GM10248 (cell line): ENCODE measurements at regions not wholly inside any gene's neighbourhood (a gene's known extent, or its start where the extent isn't known, plus 50 kb on each side); places are given as distances from the start of the nearest gene placed in this dataset.
"Not testable (repeated sequence)": the region's sequence is repeated elsewhere in the genome, so short reads cannot be mapped to it uniquely, and the experiment has no call there.

Source experiments
- CTCF ChIA-PET: fragments of 300-600 bp; sonication (Branson Sonifier 250); formaldehyde crosslinking; extraction: SDS; loops from one replicate; lab custom pipeline; 2021; ENCODE audit warnings: antibody characterized with exemption; lab: Yijun Ruan, JAX
- POLR2A ChIA-PET: fragments of 350-650 bp; sonication (Branson Sonifier 250); formaldehyde crosslinking; extraction: SDS; loops from one replicate; lab custom pipeline; 2020; ENCODE audit warnings: antibody characterized with exemption; lab: Yijun Ruan, JAX
- DNase-seq: peaks from one replicate; pipeline ENCODE4 v3.0.0; 2012; ENCODE audit errors: extremely low spot score
- CTCF ChIP-seq: IDR thresholded peaks from 2 replicates; pipeline ENCODE4 v1.5.1; 2012; ENCODE audit warnings: mild to moderate bottlenecking, low read depth; ENCODE audit errors: extremely low read depth, missing control alignments, control extremely low read depth

- ChIA-PET CTCF (interaction anchor here (1.8 to 3.4 kb wide), 3 partner anchors 26 to 92 kb away, joined by 5 to 10 read pairs (median 5); partner anchors contain the start of gene THBD), POLR2A (no interaction called here)
- TF ChIP-seq CTCF, result no peak
- DNase-seq, result peak; percentile 61
Observed at GRCh38 chr20:23142162-23143050, 56.3 kb upstream of the CD93 start.

- POLR2A ChIA-PET, result no interaction called here
- TF ChIP-seq CTCF, result no peak
- CTCF ChIA-PET, result interaction anchor here (1.0 to 3.4 kb wide), 3 partner anchors 29 to 93 kb away, joined by 3 to 10 read pairs (median 5); partner anchors contain the start of gene THBD
- no peak for DNase-seq
Observed at GRCh38 chr20:23141450-23142161, 55.5 kb upstream of the CD93 start.

DNA sequence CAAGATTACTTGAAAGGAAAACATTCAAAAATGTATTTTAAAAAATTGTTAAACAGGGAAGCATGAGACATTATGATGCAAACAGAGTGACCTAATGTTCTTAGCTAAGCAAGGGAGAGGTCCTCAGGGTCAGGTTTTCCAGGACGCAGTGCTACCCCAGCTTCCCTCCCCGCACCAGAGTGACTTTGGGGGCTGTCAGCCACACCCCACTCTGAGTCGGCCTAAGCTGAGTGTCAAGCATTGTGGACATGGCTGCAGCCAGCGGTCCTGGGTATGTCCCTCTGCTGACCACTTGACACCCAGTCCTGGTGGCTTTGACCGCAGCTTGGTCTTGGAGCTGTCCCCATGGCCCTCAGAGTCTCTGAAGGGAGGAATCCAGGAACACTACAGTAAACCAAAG lies 54.9 kb upstream of the CD93 start:
- ChIA-PET CTCF (interaction anchor here (1.0 to 3.4 kb wide), 2 partner anchors 28 to 90 kb away, joined by 3 to 10 read pairs; partner anchors contain the start of gene THBD), POLR2A (no interaction called here)
- no peak for TF ChIP-seq CTCF
- no peak for DNase-seq

DNA sequence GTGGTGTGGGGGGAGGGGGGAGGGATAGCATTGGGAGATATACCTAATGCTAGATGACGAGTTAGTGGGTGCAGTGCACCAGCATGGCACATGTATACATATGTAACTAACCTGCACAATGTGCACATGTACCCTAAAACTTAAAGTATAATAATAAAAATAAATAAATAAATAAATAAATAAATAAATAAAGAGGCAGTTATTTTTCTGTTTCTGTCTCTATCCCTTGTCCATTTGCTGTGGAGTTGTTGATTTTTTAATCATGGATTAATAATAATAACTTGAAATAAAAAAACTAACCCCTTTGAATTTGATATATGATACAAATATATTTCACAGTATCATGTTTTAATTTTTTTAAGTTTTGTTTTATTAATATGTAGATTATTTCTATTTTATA lies 53.9 kb upstream of the CD93 start:
- POLR2A ChIA-PET, DNase-seq: not testable (repeated sequence)
- CTCF ChIA-PET, result interaction anchor here (3.4 kb wide), 1 partner anchor 89 kb away, joined by 10 read pairs; the partner anchor contains the start of gene THBD

DNA sequence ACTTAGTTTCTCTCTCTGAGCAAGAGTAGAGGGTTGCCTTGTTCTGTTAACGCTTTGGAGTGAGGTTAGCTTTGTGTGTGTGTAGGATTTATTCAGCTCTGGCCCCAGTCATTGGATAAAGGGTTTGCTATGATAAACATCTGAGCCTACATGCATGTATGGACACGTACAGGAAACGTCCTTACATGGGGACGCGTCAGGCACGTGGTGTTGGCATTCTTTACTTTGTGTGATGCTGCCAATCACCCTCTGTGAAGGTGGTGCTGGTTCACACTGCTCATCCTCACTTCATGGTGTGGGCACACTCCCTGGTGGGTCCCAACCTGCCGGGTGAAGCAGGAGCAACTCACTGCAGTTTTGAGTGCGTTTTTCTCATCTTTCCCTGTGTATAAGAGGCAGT lies 53.4 kb upstream of the CD93 start:
- no peak for TF ChIP-seq CTCF
- DNase-seq, result no peak
- ChIA-PET POLR2A (no interaction called here), CTCF (no interaction called here)

DNA sequence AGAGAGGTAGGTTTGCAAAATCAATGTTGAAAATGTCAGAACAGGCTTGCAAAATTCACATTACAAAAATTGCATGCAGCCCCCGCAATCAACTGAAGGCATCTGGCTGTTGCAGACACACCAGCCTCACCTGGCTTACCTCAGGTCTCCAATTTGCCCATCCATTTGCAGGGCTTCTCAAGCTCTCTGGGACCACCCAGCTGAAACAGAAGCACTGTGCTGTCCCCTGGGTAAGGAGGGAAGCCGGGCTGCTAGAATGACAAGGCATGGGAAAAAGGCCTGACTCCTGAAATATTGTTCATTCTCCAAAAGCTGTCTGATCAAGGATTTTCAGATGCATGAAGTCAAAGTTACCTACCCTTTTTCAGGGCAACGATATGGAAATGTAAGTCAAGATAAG lies 52.6 kb upstream of the CD93 start:
- ChIA-PET POLR2A (no interaction called here), CTCF (no interaction called here)
- no peak for TF ChIP-seq CTCF
- DNase-seq, result no peak
